GM12878 (cell line): ENCODE measurements at regions not wholly inside any gene's neighbourhood (a gene's known extent, or its start where the extent isn't known, plus 50 kb on each side); places are given as distances from the start of the nearest gene placed in this dataset.

Source experiments
- ATAC-seq: fragments of 200-7000 bp; cut with Tn5 transposase; 3 replicates; pipeline ENCODE4 v1.9.1; 2020; ENCODE audit warnings: mild to moderate bottlenecking, moderate library complexity
- BruUV-seq: library from RNA; stranded (reverse); fragments of 400-500 nt; replicated peaks from 2 replicates; lab custom pipeline; 2021; lab: Mats Ljungman, UMichigan
- CTCF ChIA-PET: fragments of 300-600 bp; sonication (Branson Sonifier 250); formaldehyde crosslinking; extraction: SDS; loops from one replicate; lab custom pipeline; 2021; ENCODE audit warnings: inconsistent platforms; lab: Yijun Ruan, JAX
- POLR2A ChIA-PET: fragments of 350-600 bp; formaldehyde crosslinking; extraction: SDS; loops from one replicate; lab custom pipeline; 2021; ENCODE audit warnings: inconsistent platforms; lab: Charles Lee
- RAD21 ChIA-PET: fragments of 300-600 bp; sonication (Branson Sonifier 250); formaldehyde crosslinking; loops from one replicate; lab custom pipeline; 2023; ENCODE audit warnings: antibody characterized with exemption; ENCODE audit not compliant: unreplicated experiment; lab: Charles Lee
- SMC1A ChIA-PET: fragments of 300-600 bp; sonication (Branson Sonifier 250); formaldehyde crosslinking; loops from one replicate; lab custom pipeline; 2023; ENCODE audit not compliant: unreplicated experiment, uncharacterized antibody; lab: Charles Lee
- DNase-seq: peaks from one replicate; pipeline ENCODE4 v3.0.0-alpha.2; 2011; ENCODE audit warnings: low read depth, low spot score
- FAIRE-seq: peaks from 3 replicates; lab custom pipeline; 2011; peaks lifted over from hg19 to GRCh38; lab: Jason Lieb, UNC
- H2AFZ ChIP-seq: 2 replicates; pipeline ENCODE4 v1.6.0; 2011; ENCODE audit warnings: low read depth, low read length, control low read depth; ENCODE audit not compliant: control insufficient read depth
- H3K27ac ChIP-seq: 2 replicates; pipeline ENCODE4 v1.5.1; 2011; ENCODE audit warnings: control low read depth; ENCODE audit not compliant: control insufficient read depth, insufficient read depth
- H3K27me3 ChIP-seq, 2 experiments: replicated peaks in 1 of 2; 2 replicates each; pipeline versions ENCODE4 v1.6.0 to v1.6.1; 2011; ENCODE audit warnings: low read length in 1 of 2; ENCODE audit not compliant: control insufficient read depth in 2 of 2, insufficient read depth in 2 of 2
- H3K36me3 ChIP-seq, 2 experiments: 2 replicates each; pipeline ENCODE4 v1.5.1; 2011; ENCODE audit warnings: low read length in 1 of 2; ENCODE audit not compliant: control insufficient read depth in 2 of 2, insufficient read depth in 2 of 2
- H3K4me1 ChIP-seq: 2 replicates; pipeline ENCODE4 v1.6.1; 2011; ENCODE audit warnings: mild to moderate bottlenecking, low read length, moderate library complexity, mixed read lengths; ENCODE audit not compliant: control insufficient read depth, insufficient read depth
- H3K4me2 ChIP-seq: 2 replicates; pipeline ENCODE4 v1.6.0; 2011; ENCODE audit warnings: control low read depth; ENCODE audit not compliant: control insufficient read depth, insufficient read depth
- H3K4me3 ChIP-seq: fragments of 200-600 bp; sonication (generic); 2 replicates; pipeline ENCODE4 v1.5.1; 2016
- H3K79me2 ChIP-seq: 2 replicates; pipeline ENCODE4 v1.6.0; 2011; ENCODE audit warnings: low read length; ENCODE audit not compliant: control insufficient read depth, insufficient read depth
- H3K9ac ChIP-seq: 2 replicates; pipeline ENCODE4 v1.8.0; 2011; ENCODE audit warnings: low read length, control low read depth, mixed read lengths; ENCODE audit not compliant: control insufficient read depth, insufficient read depth
- H3K9me3 ChIP-seq: replicated peaks from 3 replicates; pipeline ENCODE4 v1.5.1; 2011; ENCODE audit warnings: mild to moderate bottlenecking, low read length; ENCODE audit not compliant: control insufficient read depth, insufficient read depth
- H4K20me1 ChIP-seq: 2 replicates; pipeline ENCODE4 v1.6.0; 2011; ENCODE audit not compliant: control insufficient read depth, insufficient read depth
- CHD1 ChIP-seq: IDR thresholded peaks from 2 replicates; pipeline ENCODE4 v1.6.1; 2012; ENCODE audit warnings: low read depth, low read length, improper control_type of control experiment
- CUX1 ChIP-seq: IDR thresholded peaks from 2 replicates; pipeline ENCODE4 v1.6.1; 2012; ENCODE audit warnings: improper control_type of control experiment, low read depth, low read length; ENCODE audit not compliant: insufficient replicate concordance
- IRF4 ChIP-seq: IDR thresholded peaks from 2 replicates; pipeline ENCODE4 v1.6.1; 2011; ENCODE audit warnings: low read depth, low read length
- MLLT1 ChIP-seq: fragments of 450-650 bp; IDR thresholded peaks from 2 replicates; pipeline ENCODE4 v1.6.1; 2016; ENCODE audit warnings: mild to moderate bottlenecking
- POU2F2 ChIP-seq: IDR thresholded peaks from 3 replicates; pipeline ENCODE4 v1.6.1; 2011; ENCODE audit warnings: low read depth, mild to moderate bottlenecking, low read length, borderline replicate concordance
- RAD21 ChIP-seq: IDR thresholded peaks from 2 replicates; pipeline ENCODE4 v1.6.1; 2011; ENCODE audit warnings: mild to moderate bottlenecking, low read depth, low read length, moderate library complexity; ENCODE audit not compliant: insufficient read depth
- SIX5 ChIP-seq: IDR thresholded peaks from 2 replicates; pipeline ENCODE4 v1.6.1; 2011; ENCODE audit warnings: mild to moderate bottlenecking, low read depth, low read length, moderate library complexity; ENCODE audit not compliant: severe bottlenecking
- SMAD1 ChIP-seq: fragments of 450-650 bp; IDR thresholded peaks from 2 replicates; pipeline ENCODE4 v1.6.1; 2018; ENCODE audit warnings: mild to moderate bottlenecking, low read depth; ENCODE audit not compliant: partially characterized antibody
- SREBF1 ChIP-seq: IDR thresholded peaks from 2 replicates; pipeline ENCODE4 v1.6.1; 2012; ENCODE audit warnings: mild to moderate bottlenecking, low read length
- SREBF2 ChIP-seq: IDR thresholded peaks from 2 replicates; pipeline ENCODE4 v1.6.1; 2012; ENCODE audit warnings: mild to moderate bottlenecking, low read length
- TCF7 ChIP-seq: IDR thresholded peaks from 2 replicates; pipeline ENCODE4 v1.6.1; 2014; ENCODE audit warnings: antibody characterized with exemption, borderline replicate concordance
- ZNF384 ChIP-seq: IDR thresholded peaks from 2 replicates; pipeline ENCODE4 v1.6.1; 2012; ENCODE audit warnings: low read depth, mild to moderate bottlenecking, low read length, improper control_type of control experiment, borderline replicate concordance
- ZNF622 ChIP-seq: fragments of 450-650 bp; IDR thresholded peaks from 2 replicates; pipeline ENCODE4 v1.6.1; 2017; ENCODE audit warnings: mild to moderate bottlenecking, inconsistent platforms
- WGBS: methylation state at CpG from one replicate; pipeline ENCODE4 v1.1.6; 2016; ENCODE audit warnings: low lambda C conversion rate; ENCODE audit not compliant: insufficient replicate concordance, insufficient coverage; ENCODE audit errors: missing lambda C conversion rate; 5-methylcytosine and 5-hydroxymethylcytosine counted together
- in situ Hi-C: fragments of 300-500 bp; cut with MboI; formaldehyde crosslinking; loops from 9 replicates; pipeline ENCODE4 v1.14.3; 2018; ENCODE audit warnings: mixed read lengths
- intact Hi-C: fragments of 100-400 bp; cut with micrococcal nuclease; formaldehyde crosslinking; loops from one replicate; pipeline ENCODE4 v1.14.2; 2022; ENCODE audit not compliant: unreplicated experiment
- TF ChIP-seq, protein P1 (sequence below): IDR thresholded peaks from 2 replicates; pipeline ENCODE4 v1.6.1; 2011; ENCODE audit warnings: borderline replicate concordance, low read depth, mild to moderate bottlenecking, moderate library complexity, low read length; ENCODE audit not compliant: insufficient read depth, poor library complexity, severe bottlenecking
- TF ChIP-seq, protein P2 (sequence below): IDR thresholded peaks from 2 replicates; pipeline ENCODE4 v1.6.1; 2012; ENCODE audit warnings: low read depth, low read length, improper control_type of control experiment
- TF ChIP-seq, protein P3 (sequence below): IDR thresholded peaks from 2 replicates; pipeline ENCODE4 v1.6.1; 2012; ENCODE audit warnings: low read depth, low read length, improper control_type of control experiment

- in situ Hi-C loops (no loop called here), intact Hi-C loops (no loop called here)
- ATAC-seq (no peak), FAIRE-seq (no peak), DNase-seq (no peak)
- no peak overlapping the region for H3K4me2 ChIP-seq
- H3K4me3 ChIP-seq = no peak overlapping the region
- ChIA-PET SMC1A (interaction anchor here (1.0 to 1.3 kb wide), 3 partner anchors 14 to 55 kb away, joined by 3 to 4 read pairs (median 3); no protein-coding TSS in a partner anchor), CTCF (no interaction called here), POLR2A (interaction anchor here (1.4 kb wide), 1 partner anchor 25 kb away, joined by 3 read pairs; no protein-coding TSS in a partner anchor), RAD21 (no interaction called here)
- no peaks in the 10 kb centered on the region for H3K27me3 ChIP-seq
- H3K9me3 ChIP-seq = no peaks in the 10 kb centered on the region
- H3K36me3 ChIP-seq = no peaks in the 10 kb centered on the region
- no peak overlapping the region for H3K9ac ChIP-seq
- WGBS = 0% methylated on average over 2 of the region's 2 CpGs
- no peak overlapping the region for H3K27ac ChIP-seq
- no peaks in the 10 kb centered on the region for H3K4me1 ChIP-seq
- no TSS peak for BruUV-seq
- no peaks in the 10 kb centered on the region for H4K20me1 ChIP-seq
- H2AFZ ChIP-seq = no peak overlapping the region
- H3K79me2 ChIP-seq = no peaks in the 10 kb centered on the region
- TF ChIP-seq CHD1 = no peak
- TF ChIP-seq, protein P1, sequence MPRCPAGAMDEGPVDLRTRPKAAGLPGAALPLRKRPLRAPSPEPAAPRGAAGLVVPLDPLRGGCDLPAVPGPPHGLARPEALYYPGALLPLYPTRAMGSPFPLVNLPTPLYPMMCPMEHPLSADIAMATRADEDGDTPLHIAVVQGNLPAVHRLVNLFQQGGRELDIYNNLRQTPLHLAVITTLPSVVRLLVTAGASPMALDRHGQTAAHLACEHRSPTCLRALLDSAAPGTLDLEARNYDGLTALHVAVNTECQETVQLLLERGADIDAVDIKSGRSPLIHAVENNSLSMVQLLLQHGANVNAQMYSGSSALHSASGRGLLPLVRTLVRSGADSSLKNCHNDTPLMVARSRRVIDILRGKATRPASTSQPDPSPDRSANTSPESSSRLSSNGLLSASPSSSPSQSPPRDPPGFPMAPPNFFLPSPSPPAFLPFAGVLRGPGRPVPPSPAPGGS = no peak
- TF ChIP-seq SIX5 = no peak
- TF ChIP-seq TCF7 = no peak
- TF ChIP-seq POU2F2 = no peak
- TF ChIP-seq RAD21 = no peak
- no peak for TF ChIP-seq ZNF384
- TF ChIP-seq IRF4 = no peak
- TF ChIP-seq, protein P2, sequence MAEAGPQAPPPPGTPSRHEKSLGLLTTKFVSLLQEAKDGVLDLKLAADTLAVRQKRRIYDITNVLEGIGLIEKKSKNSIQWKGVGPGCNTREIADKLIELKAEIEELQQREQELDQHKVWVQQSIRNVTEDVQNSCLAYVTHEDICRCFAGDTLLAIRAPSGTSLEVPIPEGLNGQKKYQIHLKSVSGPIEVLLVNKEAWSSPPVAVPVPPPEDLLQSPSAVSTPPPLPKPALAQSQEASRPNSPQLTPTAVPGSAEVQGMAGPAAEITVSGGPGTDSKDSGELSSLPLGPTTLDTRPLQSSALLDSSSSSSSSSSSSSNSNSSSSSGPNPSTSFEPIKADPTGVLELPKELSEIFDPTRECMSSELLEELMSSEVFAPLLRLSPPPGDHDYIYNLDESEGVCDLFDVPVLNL = no peak
- TF ChIP-seq CUX1 = no peak
- no peak for TF ChIP-seq SMAD1
- no peak for TF ChIP-seq ZNF622
- TF ChIP-seq, protein P3, sequence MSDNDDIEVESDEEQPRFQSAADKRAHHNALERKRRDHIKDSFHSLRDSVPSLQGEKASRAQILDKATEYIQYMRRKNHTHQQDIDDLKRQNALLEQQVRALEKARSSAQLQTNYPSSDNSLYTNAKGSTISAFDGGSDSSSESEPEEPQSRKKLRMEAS = no peak
- no peak for TF ChIP-seq MLLT1
- no peak for TF ChIP-seq SREBF1
- TF ChIP-seq SREBF2 = no peak
Observed at GRCh38 chr13:28581451-28581850, 77.5 kb upstream of the POMP start.
